SK-N-MC (cell line): ENCODE measurements at regions not wholly inside any gene's neighbourhood (a gene's known extent, or its start where the extent isn't known, plus 50 kb on each side); places are given as distances from the start of the nearest gene placed in this dataset.

Experiments
- EZH2 ChIP-seq: fragments of 200-600 bp; sonication (generic); IDR thresholded peaks from one replicate; pipeline ENCODE4 v1.6.1; 2017; ENCODE audit warnings: antibody characterized with exemption
- FOXP2 ChIP-seq: optimal IDR thresholded peaks from 2 replicates; pipeline ENCODE3; 2011; ENCODE audit warnings: mild to moderate bottlenecking, moderate library complexity; ENCODE audit not compliant: insufficient read depth; ENCODE audit errors: extremely low read length, control extremely low read depth
- POLR2AphosphoS5 ChIP-seq: IDR thresholded peaks from 2 replicates; pipeline ENCODE4 v1.6.1; 2012; ENCODE audit warnings: mild to moderate bottlenecking, low read depth, low read length, borderline replicate concordance

GRCh38 chr2:8316356-8316755 lies 365.5 kb upstream of the ID2 start:
- TF ChIP-seq EZH2 (no peak), POLR2AphosphoS5 (no peak), FOXP2 (no peak)
